ENCODE measurements at regions not wholly inside any gene's neighbourhood (a gene's known extent, or its start where the extent isn't known, plus 50 kb on each side); places are given as distances from the start of the nearest gene placed in this dataset.

DNA sequence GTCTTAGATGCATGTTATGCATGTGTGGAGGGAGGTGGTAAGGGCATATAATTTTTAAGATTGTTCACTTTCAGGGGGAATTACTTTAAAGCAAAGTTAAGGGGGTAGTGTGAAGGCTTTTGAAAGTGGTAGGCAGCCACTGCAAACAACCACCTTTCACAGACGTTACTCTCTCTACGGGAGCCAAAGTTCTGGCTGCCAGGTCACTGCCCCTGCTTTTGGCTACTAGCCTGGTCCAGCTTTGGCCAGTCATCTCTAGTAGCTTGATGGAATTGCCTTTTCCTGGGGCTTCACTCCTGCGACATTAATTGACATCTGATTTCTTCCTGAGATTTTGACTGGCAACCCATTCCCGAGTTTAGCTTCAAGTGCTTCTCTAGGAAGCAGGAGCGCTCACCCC lies 397.5 kb downstream of the CDH11 start:
- TF ChIP-seq FOXP2 (optimal IDR thresholded peaks at IDR 0.05; ENCODE audit: control extremely low read depth, extremely low read length, insufficient read depth) (no peak), POLR2AphosphoS5 (IDR thresholded peaks at IDR 0.05; ENCODE audit: borderline replicate concordance, low read depth, low read length) (no peak), EZH2 (IDR thresholded peaks at IDR 0.05) (no peak)

Measured in SK-N-MC (cell line).